ENCODE measurements at regions not wholly inside any gene's neighbourhood (a gene's known extent, or its start where the extent isn't known, plus 50 kb on each side); places are given as distances from the start of the nearest gene placed in this dataset.

- no peak overlapping the region for H3K4me3 ChIP-seq
- TF ChIP-seq EZH2 (IDR thresholded peaks at IDR 0.05; ENCODE audit: insufficient read depth, poor library complexity, severe bottlenecking), result no peak
- TF ChIP-seq EZH2phosphoT487 (IDR thresholded peaks at IDR 0.05; ENCODE audit: insufficient read depth, low read depth), result no peak
- in situ Hi-C loops (cut with MboI), result no loop called here
- no peak overlapping the region for H2AFZ ChIP-seq
- DNase-seq, result no peak
- no peaks in the 10 kb centered on the region for H3K4me1 ChIP-seq (ENCODE audit: insufficient read depth)
- H3K36me3 ChIP-seq (ENCODE audit: low read depth), result no peaks in the 10 kb centered on the region
- 69 to 74% methylated on average over 5 of the region's 5 CpGs for WGBS, 2 experiments (ENCODE audit: low coverage in 1 of 2, low lambda C conversion rate in 2 of 2, missing lambda C conversion rate in 2 of 2)
- no peak overlapping the region for H3K9ac ChIP-seq
- H4K20me1 ChIP-seq (ENCODE audit: insufficient read depth), result no peaks in the 10 kb centered on the region
- H3K9me2 ChIP-seq (ENCODE audit: insufficient read depth), result no peaks in the 10 kb centered on the region
- no peak overlapping the region for H3K4me2 ChIP-seq (ENCODE audit: unreplicated experiment)
- H3K79me2 ChIP-seq (ENCODE audit: insufficient read depth), result no peaks in the 10 kb centered on the region
- H3K9me3 ChIP-seq (ENCODE audit: low read depth), result no peaks in the 10 kb centered on the region
- H3F3A ChIP-seq (ENCODE audit: insufficient read depth), result no peaks in the 10 kb centered on the region
- no peaks in the 10 kb centered on the region for H3K27me3 ChIP-seq (replicated peaks; ENCODE audit: insufficient read depth)
- no peak overlapping the region for H3K27ac ChIP-seq
Observed at GRCh38 chr15:25609371-25609770, 170.5 kb upstream of the UBE3A start.

- H2AFZ ChIP-seq, result no peak overlapping the region
- no peak overlapping the region for H3K27ac ChIP-seq
- no peaks in the 10 kb centered on the region for H3F3A ChIP-seq (ENCODE audit: insufficient read depth)
- no peaks in the 10 kb centered on the region for H3K4me1 ChIP-seq (ENCODE audit: insufficient read depth)
- no peak overlapping the region for H3K4me3 ChIP-seq
- no peaks in the 10 kb centered on the region for H3K79me2 ChIP-seq (ENCODE audit: insufficient read depth)
- H3K36me3 ChIP-seq (ENCODE audit: low read depth), result no peaks in the 10 kb centered on the region
- H3K9me3 ChIP-seq (ENCODE audit: low read depth), result no peaks in the 10 kb centered on the region
- TF ChIP-seq EZH2 (IDR thresholded peaks at IDR 0.05; ENCODE audit: insufficient read depth, poor library complexity, severe bottlenecking) (no peak), EZH2phosphoT487 (IDR thresholded peaks at IDR 0.05; ENCODE audit: insufficient read depth, low read depth) (no peak)
- no peak for DNase-seq
- no peaks in the 10 kb centered on the region for H3K9me2 ChIP-seq (ENCODE audit: insufficient read depth)
- in situ Hi-C loops (cut with MboI), result no loop called here
- H3K4me2 ChIP-seq (ENCODE audit: unreplicated experiment), result no peak overlapping the region
- 84% methylated on average over 5 of the region's 5 CpGs for WGBS, 2 experiments (ENCODE audit: low coverage in 1 of 2, low lambda C conversion rate in 2 of 2, missing lambda C conversion rate in 2 of 2)
- H3K27me3 ChIP-seq (replicated peaks; ENCODE audit: insufficient read depth), result no peaks in the 10 kb centered on the region
- no peak overlapping the region for H3K9ac ChIP-seq
- H4K20me1 ChIP-seq (ENCODE audit: insufficient read depth), result no peaks in the 10 kb centered on the region
Observed at GRCh38 chr15:25608926-25609325, 170.1 kb upstream of the UBE3A start.

GRCh38 chr15:25605151-25605550, 166.3 kb upstream of the UBE3A start:
- no peaks in the 10 kb centered on the region for H3K4me1 ChIP-seq (ENCODE audit: insufficient read depth)
- H3K36me3 ChIP-seq (ENCODE audit: low read depth), result no peaks in the 10 kb centered on the region
- no peaks in the 10 kb centered on the region for H3K27me3 ChIP-seq (replicated peaks; ENCODE audit: insufficient read depth)
- H2AFZ ChIP-seq, result no peak overlapping the region
- DNase-seq, result no peak
- H3K27ac ChIP-seq, result no peak overlapping the region
- H3K4me2 ChIP-seq (ENCODE audit: unreplicated experiment), result no peak overlapping the region
- in situ Hi-C loops (cut with MboI), result no loop called here
- H4K20me1 ChIP-seq (ENCODE audit: insufficient read depth), result no peaks in the 10 kb centered on the region
- no peak for TF ChIP-seq EZH2 (IDR thresholded peaks at IDR 0.05; ENCODE audit: insufficient read depth, poor library complexity, severe bottlenecking)
- no peak for TF ChIP-seq EZH2phosphoT487 (IDR thresholded peaks at IDR 0.05; ENCODE audit: insufficient read depth, low read depth)
- H3K9me2 ChIP-seq (ENCODE audit: insufficient read depth), result no peaks in the 10 kb centered on the region
- 0 out of 2 replicates have a peak, but pooled peaks cover 6% of the 10 kb centered on the region for H3F3A ChIP-seq (ENCODE audit: insufficient read depth)
- no peaks in the 10 kb centered on the region for H3K79me2 ChIP-seq (ENCODE audit: insufficient read depth)
- H3K4me3 ChIP-seq, result no peak overlapping the region
- H3K9ac ChIP-seq, result no peak overlapping the region
- H3K9me3 ChIP-seq (ENCODE audit: low read depth), result no peaks in the 10 kb centered on the region
- WGBS, 2 experiments (ENCODE audit: low coverage in 1 of 2, low lambda C conversion rate in 2 of 2, missing lambda C conversion rate in 2 of 2), result 79 to 83% methylated on average over 1 of the region's 1 CpG

GRCh38 chr15:25600751-25601150, 161.9 kb upstream of the UBE3A start:
- Histone ChIP-seq H3K9ac (no peak overlapping the region), H3K36me3 (ENCODE audit: low read depth) (no peaks in the 10 kb centered on the region), H2AFZ (no peak overlapping the region), H3K9me3 (ENCODE audit: low read depth) (no peaks in the 10 kb centered on the region), H3K9me2 (ENCODE audit: insufficient read depth) (no peaks in the 10 kb centered on the region), H3K27me3 (replicated peaks; ENCODE audit: insufficient read depth) (no peaks in the 10 kb centered on the region), H4K20me1 (ENCODE audit: insufficient read depth) (no peaks in the 10 kb centered on the region), H3K79me2 (ENCODE audit: insufficient read depth) (no peaks in the 10 kb centered on the region), H3F3A (ENCODE audit: insufficient read depth) (peaks cover 10% of the 10 kb centered on the region; the same call in 1 of the 2 replicates), H3K4me1 (ENCODE audit: insufficient read depth) (peaks cover 6% of the 10 kb centered on the region; the same call in 1 of the 2 replicates), H3K27ac (no peak overlapping the region), H3K4me2 (ENCODE audit: unreplicated experiment) (no peak overlapping the region), H3K4me3 (no peak overlapping the region)
- TF ChIP-seq EZH2phosphoT487 (IDR thresholded peaks at IDR 0.05; ENCODE audit: insufficient read depth, low read depth) (no peak), EZH2 (IDR thresholded peaks at IDR 0.05; ENCODE audit: insufficient read depth, poor library complexity, severe bottlenecking) (no peak)
- peak; percentile 26 for DNase-seq
- in situ Hi-C loops (cut with MboI), result no loop called here
- WGBS, 2 experiments (ENCODE audit: low coverage in 1 of 2, low lambda C conversion rate in 2 of 2, missing lambda C conversion rate in 2 of 2), result 78 to 91% methylated on average over 1 of the region's 1 CpG

- no peaks in the 10 kb centered on the region for H3K9me2 ChIP-seq (ENCODE audit: insufficient read depth)
- no peak overlapping the region for H3K27ac ChIP-seq
- no peaks in the 10 kb centered on the region for H3K36me3 ChIP-seq (ENCODE audit: low read depth)
- 14 to 15% methylated on average over 5 of the region's 5 CpGs for WGBS, 2 experiments (ENCODE audit: low coverage in 1 of 2, low lambda C conversion rate in 2 of 2, missing lambda C conversion rate in 2 of 2)
- H3K4me2 ChIP-seq (ENCODE audit: unreplicated experiment), result peak overlapping the region; percentile 69
- peak overlapping the region; percentile 67 for H3K4me3 ChIP-seq
- H3K79me2 ChIP-seq (ENCODE audit: insufficient read depth), result no peaks in the 10 kb centered on the region
- H3F3A ChIP-seq (ENCODE audit: insufficient read depth), result peaks cover 10% of the 10 kb centered on the region; the same call in 1 of the 2 replicates
- peaks cover 6% of the 10 kb centered on the region; the same call in 1 of the 2 replicates for H3K4me1 ChIP-seq (ENCODE audit: insufficient read depth)
- H3K27me3 ChIP-seq (replicated peaks; ENCODE audit: insufficient read depth), result no peaks in the 10 kb centered on the region
- H2AFZ ChIP-seq, result peak overlapping the region; percentile 82
- H3K9ac ChIP-seq, result peak overlapping the region; percentile 8; the same call in 1 of the 2 replicates
- DNase-seq, result no peak
- no peaks in the 10 kb centered on the region for H4K20me1 ChIP-seq (ENCODE audit: insufficient read depth)
- H3K9me3 ChIP-seq (ENCODE audit: low read depth), result no peaks in the 10 kb centered on the region
- TF ChIP-seq EZH2 (IDR thresholded peaks at IDR 0.05; ENCODE audit: insufficient read depth, poor library complexity, severe bottlenecking) (no peak), EZH2phosphoT487 (IDR thresholded peaks at IDR 0.05; ENCODE audit: insufficient read depth, low read depth) (no peak)
- in situ Hi-C loops (cut with MboI), result no loop called here
Observed at GRCh38 chr15:25597571-25597970, 158.7 kb upstream of the UBE3A start.
